HCT116 (cell line): ENCODE measurements at regions not wholly inside any gene's neighbourhood (a gene's known extent, or its start where the extent isn't known, plus 50 kb on each side); places are given as distances from the start of the nearest gene placed in this dataset.

ENCODE experiments used
- ATAC-seq: fragments of 200-7000 bp; cut with Tn5 transposase; 2 replicates; pipeline ENCODE4 v1.9.1; 2020; ENCODE audit warnings: mild to moderate bottlenecking, moderate library complexity
- BruUV-seq: library from RNA; stranded (reverse); fragments of 400-500 nt; replicated peaks from 2 replicates; lab custom pipeline; 2021; lab: Mats Ljungman, UMichigan
- CTCF ChIA-PET: fragments of 300-600 bp; sonication (Branson Sonifier 250); formaldehyde crosslinking; loops from one replicate; lab custom pipeline; 2021; ENCODE audit warnings: antibody characterized with exemption; lab: Charles Lee
- POLR2A ChIA-PET: fragments of 300-600, 350-600 bp; sonication (Branson Sonifier 250); formaldehyde crosslinking; loops from one replicate; lab custom pipeline; 2021; ENCODE audit warnings: antibody characterized with exemption; lab: Charles Lee
- RAD21 ChIA-PET, 2 experiments: fragments of 300-600 bp; sonication (Branson Sonifier 250); formaldehyde crosslinking; loops; one replicate each; lab custom pipeline; 2023; ENCODE audit warnings: low total read pairs in 2 of 2; ENCODE audit not compliant: uncharacterized antibody in 2 of 2, unreplicated experiment in 2 of 2, low non-redundant PET in 1 of 2; lab: Charles Lee
- DNase-seq: peaks from one replicate; pipeline ENCODE4 v3.0.0-alpha.2; 2010; ENCODE audit warnings: low read depth, low spot score
- H2AFZ ChIP-seq: fragments of 200-600 bp; shearing (Covaris generic), sonication (generic); 2 replicates; pipeline ENCODE4 v1.6.1; 2017; ENCODE audit warnings: low read depth, mixed run types, mixed read lengths, antibody characterized with exemption, low read length; ENCODE audit not compliant: poor library complexity, severe bottlenecking
- H3K27ac ChIP-seq: 2 replicates; pipeline ENCODE4 v1.5.1; 2012; ENCODE audit warnings: low read depth, low read length
- H3K27me3 ChIP-seq: fragments of 200-600 bp; sonication (generic); 2 replicates; pipeline ENCODE4 v1.6.1; 2016; ENCODE audit warnings: mixed run types, low read length, mixed read lengths; ENCODE audit not compliant: insufficient read depth
- H3K36me3 ChIP-seq, 2 experiments: fragments of 200-500 bp in 1 of 2; fragments of 200-600 bp in 1 of 2; sonication (Bioruptor generic) in 1 of 2; sonication (generic) in 1 of 2; 2 replicates each; pipeline versions ENCODE4 v1.5.1 to v1.6.1; 2014 to 2016; ENCODE audit warnings: low read length in 2 of 2, inconsistent platforms in 1 of 2, mixed read lengths in 1 of 2, mixed run types in 1 of 2; ENCODE audit not compliant: insufficient read depth in 2 of 2, control insufficient read depth in 1 of 2
- H3K4me1 ChIP-seq, 2 experiments: fragments of 200-600 bp in 1 of 2; sonication (generic) in 1 of 2; 2 replicates each; pipeline versions ENCODE4 v1.5.1 to v1.6.1; 2012 to 2017; ENCODE audit warnings: low read length in 2 of 2, inconsistent platforms in 1 of 2, mild to moderate bottlenecking in 1 of 2, mixed read lengths in 1 of 2, mixed run types in 1 of 2, moderate library complexity in 1 of 2; ENCODE audit not compliant: insufficient read depth in 2 of 2, control insufficient read depth in 1 of 2
- H3K4me2 ChIP-seq: fragments of 200-600 bp; sonication (generic); 2 replicates; pipeline ENCODE4 v1.6.1; 2017; ENCODE audit warnings: mixed run types, low read length, mixed read lengths
- H3K4me3 ChIP-seq, 2 experiments: fragments of 200-600 bp in 1 of 2; sonication (generic) in 1 of 2; replicated peaks in 1 of 2; 2 replicates each; pipeline ENCODE4 v1.5.1; 2011 to 2016; ENCODE audit warnings: low read length in 2 of 2, control low read depth in 1 of 2, low read depth in 1 of 2, mild to moderate bottlenecking in 1 of 2, mixed read lengths in 1 of 2, mixed run types in 1 of 2
- H3K79me2 ChIP-seq: fragments of 200-600 bp; sonication (generic); 2 replicates; pipeline ENCODE4 v1.6.1; 2017; ENCODE audit warnings: mild to moderate bottlenecking, mixed run types, low read length, moderate library complexity, mixed read lengths; ENCODE audit not compliant: insufficient read depth
- H3K9ac ChIP-seq: fragments of 200-600 bp; sonication (generic); 2 replicates; pipeline ENCODE4 v1.6.1; 2016; ENCODE audit warnings: low read length, mixed read lengths
- H3K9me2 ChIP-seq: fragments of 200-600 bp; sonication (generic), shearing (Covaris generic); 2 replicates; pipeline ENCODE4 v1.6.1; 2017; ENCODE audit warnings: mixed run types, mild to moderate bottlenecking, moderate library complexity; ENCODE audit not compliant: insufficient read depth
- H3K9me3 ChIP-seq, 2 experiments: fragments of 200-500 bp in 1 of 2; fragments of 200-600 bp in 1 of 2; sonication (Bioruptor generic) in 1 of 2; sonication (generic) in 1 of 2; 2 replicates each; pipeline ENCODE4 v1.6.1; 2014 to 2017; ENCODE audit warnings: low read length in 2 of 2, mixed read lengths in 2 of 2, inconsistent platforms in 1 of 2, low read depth in 1 of 2, mild to moderate bottlenecking in 1 of 2, mixed run types in 1 of 2, moderate library complexity in 1 of 2; ENCODE audit not compliant: control insufficient read depth in 1 of 2, insufficient read depth in 1 of 2
- H4K20me1 ChIP-seq: fragments of 200-600 bp; sonication (generic), shearing (Covaris generic); 2 replicates; pipeline ENCODE4 v1.6.1; 2017; ENCODE audit warnings: mixed run types, mild to moderate bottlenecking, moderate library complexity; ENCODE audit not compliant: insufficient read depth
- ATF3 ChIP-seq: IDR thresholded peaks from 2 replicates; pipeline ENCODE4 v1.6.1; 2012
- CBX3 ChIP-seq: IDR thresholded peaks from 2 replicates; pipeline ENCODE4 v1.6.1; 2012; ENCODE audit warnings: low read depth
- CEBPB ChIP-seq: IDR thresholded peaks from 2 replicates; pipeline ENCODE4 v1.6.1; 2012; ENCODE audit warnings: low read depth
- CTCF ChIP-seq, 3 experiments: fragments of 200-600 bp in 1 of 3; sonication (generic) in 1 of 3; IDR thresholded peaks in 2 of 3; conservative IDR thresholded peaks in 1 of 3; 2 replicates each; pipeline ENCODE4 v1.5.1; 2012 to 2017; ENCODE audit warnings: low read depth in 2 of 3, low read length in 2 of 3, antibody characterized with exemption in 1 of 3, borderline replicate concordance in 1 of 3, control low read depth in 1 of 3, mild to moderate bottlenecking in 1 of 3, mixed read lengths in 1 of 3, mixed run types in 1 of 3, moderate library complexity in 1 of 3; ENCODE audit not compliant: insufficient read depth in 1 of 3
- JUND ChIP-seq: IDR thresholded peaks from 2 replicates; pipeline ENCODE4 v1.6.1; 2012
- MAX ChIP-seq: IDR thresholded peaks from 2 replicates; pipeline ENCODE4 v1.6.1; 2012
- POLR2A ChIP-seq: IDR thresholded peaks from 2 replicates; pipeline ENCODE4 v1.7.0; 2011; ENCODE audit warnings: borderline replicate concordance; ENCODE audit not compliant: insufficient read depth, insufficient read length; ENCODE audit errors: extremely low read depth
- RAD21 ChIP-seq: IDR thresholded peaks from 2 replicates; pipeline ENCODE4 v1.6.1; 2012; ENCODE audit warnings: low read depth, mild to moderate bottlenecking
- REST ChIP-seq: IDR thresholded peaks from 2 replicates; pipeline ENCODE4 v1.6.1; 2012; ENCODE audit warnings: low read depth
- SRF ChIP-seq: IDR thresholded peaks from 2 replicates; pipeline ENCODE4 v1.6.1; 2012; ENCODE audit warnings: low read depth
- TCF7L2 ChIP-seq: IDR thresholded peaks from 2 replicates; pipeline ENCODE4 v1.7.0; 2011; ENCODE audit warnings: borderline replicate concordance, inconsistent platforms; ENCODE audit not compliant: insufficient read depth, insufficient read length; ENCODE audit errors: extremely low read depth
- YY1 ChIP-seq: IDR thresholded peaks from 2 replicates; pipeline ENCODE4 v1.6.1; 2011; ENCODE audit warnings: low read length, low read depth, moderate library complexity, mild to moderate bottlenecking; ENCODE audit not compliant: insufficient replicate concordance; ENCODE audit errors: extremely low read depth
- ZFX ChIP-seq: fragments of 450-650 bp; IDR thresholded peaks from 2 replicates; pipeline ENCODE4 v1.6.1; 2017
- intact Hi-C: fragments of 100-400 bp; cut with micrococcal nuclease; formaldehyde crosslinking; loops from 2 replicates; pipeline ENCODE4 v1.10.0; 2022

- TF ChIP-seq ATF3 (no peak), MAX (no peak), CTCF (IDR thresholded peaks at IDR 0.05 in 2 of 3, conservative IDR thresholded peaks at IDR 0.05 in 1 of 3; ENCODE audit: borderline replicate concordance in 1 of 3, insufficient read depth in 1 of 3, low read depth in 2 of 3, low read length in 2 of 3) (no peak), TCF7L2 (no peak)
Observed at GRCh38 chr12:127771546-127771945, 495.4 kb upstream of the TMEM132C start (continued).

- ATAC-seq (no peak), DNase-seq (no peak)
- Histone ChIP-seq H3K4me1 (no peaks in the 10 kb centered on the region), H3K27ac (no peak overlapping the region), H3K36me3 (no peaks in the 10 kb centered on the region), H3K27me3 (no peaks in the 10 kb centered on the region), H2AFZ (no peak overlapping the region), H3K4me2 (no peak overlapping the region), H3K4me3 (no peak overlapping the region), H3K9me3 (peaks cover 0 to 14% of the 10 kb centered on the region in 2 experiments; a peak in 2 of 4 replicates), H3K9me2 (no peaks in the 10 kb centered on the region), H3K79me2 (no peaks in the 10 kb centered on the region), H4K20me1 (no peaks in the 10 kb centered on the region), H3K9ac (no peak overlapping the region)
- no TSS peak for BruUV-seq
- ChIA-PET RAD21 (no interaction called here), POLR2A (no interaction called here), CTCF (no interaction called here)
- intact Hi-C loops = no loop called here
- TF ChIP-seq CBX3 (no peak), ZFX (no peak), POLR2A (no peak), CTCF (IDR thresholded peaks at IDR 0.05 in 2 of 3, conservative IDR thresholded peaks at IDR 0.05 in 1 of 3; ENCODE audit: borderline replicate concordance in 1 of 3, insufficient read depth in 1 of 3, low read depth in 2 of 3, low read length in 2 of 3) (no peak), RAD21 (no peak), REST (no peak), SRF (no peak), ATF3 (no peak), YY1 (no peak), MAX (no peak), CEBPB (no peak), JUND (no peak)
Observed at GRCh38 chr12:127773520-127773919, 493.4 kb upstream of the TMEM132C start.
